GM12865 (cell line): ENCODE measurements at regions not wholly inside any gene's neighbourhood (a gene's known extent, or its start where the extent isn't known, plus 50 kb on each side); places are given as distances from the start of the nearest gene placed in this dataset.

ENCODE experiments used
- DNase-seq: peaks from one replicate; pipeline ENCODE4 v3.0.0; 2010; ENCODE audit warnings: low read depth
- H3K4me3 ChIP-seq: 2 replicates; pipeline ENCODE4 v1.5.1; 2011; ENCODE audit warnings: mild to moderate bottlenecking, low read depth, low read length, control low read depth
- TF ChIP-seq, protein P1 (sequence below): IDR thresholded peaks from 2 replicates; pipeline ENCODE4 v1.5.1; 2011; ENCODE audit warnings: low read length, control low read depth, low read depth, inconsistent platforms; ENCODE audit not compliant: insufficient read depth; ENCODE audit errors: missing control alignments

DNA sequence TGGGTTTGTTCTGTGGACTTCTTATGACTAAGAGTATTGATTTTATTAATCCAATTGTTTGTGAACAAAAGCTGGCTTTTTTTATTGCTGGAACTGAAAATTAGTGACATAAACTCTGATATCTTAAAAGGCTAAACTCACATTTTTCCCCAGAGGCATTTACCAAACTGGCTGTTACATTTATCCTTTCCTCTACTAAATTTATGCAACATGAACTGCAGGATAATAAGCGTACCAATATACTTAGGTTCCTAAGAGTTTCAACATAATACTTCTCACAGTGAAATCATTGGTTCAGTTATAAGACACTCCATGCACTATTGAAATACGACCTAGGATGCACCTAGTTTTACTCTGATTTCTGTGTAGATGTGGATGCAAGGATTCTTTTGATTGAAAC lies 560.8 kb upstream of the WWC1 start:
- no peak for DNase-seq
- TF ChIP-seq, protein P1, sequence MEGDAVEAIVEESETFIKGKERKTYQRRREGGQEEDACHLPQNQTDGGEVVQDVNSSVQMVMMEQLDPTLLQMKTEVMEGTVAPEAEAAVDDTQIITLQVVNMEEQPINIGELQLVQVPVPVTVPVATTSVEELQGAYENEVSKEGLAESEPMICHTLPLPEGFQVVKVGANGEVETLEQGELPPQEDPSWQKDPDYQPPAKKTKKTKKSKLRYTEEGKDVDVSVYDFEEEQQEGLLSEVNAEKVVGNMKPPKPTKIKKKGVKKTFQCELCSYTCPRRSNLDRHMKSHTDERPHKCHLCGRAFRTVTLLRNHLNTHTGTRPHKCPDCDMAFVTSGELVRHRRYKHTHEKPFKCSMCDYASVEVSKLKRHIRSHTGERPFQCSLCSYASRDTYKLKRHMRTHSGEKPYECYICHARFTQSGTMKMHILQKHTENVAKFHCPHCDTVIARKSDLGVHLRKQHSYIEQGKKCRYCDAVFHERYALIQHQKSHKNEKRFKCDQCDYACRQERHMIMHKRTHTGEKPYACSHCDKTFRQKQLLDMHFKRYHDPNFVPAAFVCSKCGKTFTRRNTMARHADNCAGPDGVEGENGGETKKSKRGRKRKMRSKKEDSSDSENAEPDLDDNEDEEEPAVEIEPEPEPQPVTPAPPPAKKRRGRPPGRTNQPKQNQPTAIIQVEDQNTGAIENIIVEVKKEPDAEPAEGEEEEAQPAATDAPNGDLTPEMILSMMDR = no peak
- H3K4me3 ChIP-seq = no peak overlapping the region

DNA sequence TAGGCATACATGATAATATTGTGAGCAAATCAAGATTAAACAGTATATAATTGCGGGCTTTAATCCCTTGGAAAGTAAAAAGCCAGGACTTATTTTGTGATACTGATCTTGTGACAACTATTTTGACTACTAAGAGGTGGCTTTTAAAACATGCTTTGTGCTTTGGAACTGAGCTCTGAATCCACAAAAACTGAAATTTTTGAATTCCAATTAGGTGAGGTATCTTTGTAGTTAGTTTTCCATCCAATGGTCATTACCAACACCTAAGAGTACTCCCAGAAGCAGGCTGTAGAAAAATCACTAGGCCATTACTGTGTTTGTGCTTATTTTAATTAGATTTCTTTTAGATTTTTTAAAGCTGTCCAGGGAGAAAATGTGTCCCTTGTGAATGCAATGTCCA lies 559.5 kb upstream of the WWC1 start:
- TF ChIP-seq, protein P1 = no peak
- no peak overlapping the region for H3K4me3 ChIP-seq

DNA sequence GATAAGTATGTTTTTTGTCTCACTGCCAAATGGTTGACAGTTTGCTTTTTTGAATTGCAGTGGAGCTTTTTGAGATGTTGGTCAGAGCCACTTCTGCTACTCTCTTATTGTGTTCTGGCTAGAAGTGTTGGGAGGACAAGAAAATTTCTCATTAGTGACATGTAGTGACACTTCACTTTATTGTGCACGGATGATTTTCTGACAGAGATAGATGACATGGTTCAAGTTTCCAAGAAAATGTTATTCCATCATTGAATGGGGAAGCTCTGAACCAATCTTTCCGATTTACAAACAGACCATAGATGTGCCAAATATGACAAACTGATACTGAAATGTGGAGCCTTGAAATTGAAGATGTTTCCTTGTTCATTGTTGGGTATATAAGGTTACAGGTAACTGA lies 558.9 kb upstream of the WWC1 start:
- TF ChIP-seq, protein P1 = no peak
- H3K4me3 ChIP-seq = no peak overlapping the region
- DNase-seq = no peak

More for the DNA sequence above, 559.5 kb upstream of the WWC1 start:
- no peak for DNase-seq

DNA sequence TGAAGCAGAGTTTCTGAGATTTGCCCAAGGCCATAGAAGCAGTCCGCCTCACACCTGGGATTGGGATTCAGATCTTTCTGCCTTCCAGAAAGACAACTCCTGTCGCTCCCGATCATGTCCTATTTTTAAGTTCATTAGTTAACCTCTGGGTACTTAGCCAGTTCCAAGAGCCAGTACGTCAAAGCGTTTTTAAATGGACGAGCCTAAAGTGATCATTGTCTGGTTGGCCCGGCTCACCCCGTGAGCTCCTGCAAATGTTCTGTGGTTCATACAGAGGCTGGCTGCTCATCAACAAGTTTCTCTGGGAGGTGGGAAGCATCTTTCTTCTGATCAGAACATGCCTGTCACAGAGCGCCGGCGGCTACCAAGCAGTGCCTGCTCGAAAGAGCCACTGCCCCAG lies 554.5 kb upstream of the WWC1 start:
- H3K4me3 ChIP-seq = no peak overlapping the region
- no peak for DNase-seq
- TF ChIP-seq, protein P1 = no peak

DNA sequence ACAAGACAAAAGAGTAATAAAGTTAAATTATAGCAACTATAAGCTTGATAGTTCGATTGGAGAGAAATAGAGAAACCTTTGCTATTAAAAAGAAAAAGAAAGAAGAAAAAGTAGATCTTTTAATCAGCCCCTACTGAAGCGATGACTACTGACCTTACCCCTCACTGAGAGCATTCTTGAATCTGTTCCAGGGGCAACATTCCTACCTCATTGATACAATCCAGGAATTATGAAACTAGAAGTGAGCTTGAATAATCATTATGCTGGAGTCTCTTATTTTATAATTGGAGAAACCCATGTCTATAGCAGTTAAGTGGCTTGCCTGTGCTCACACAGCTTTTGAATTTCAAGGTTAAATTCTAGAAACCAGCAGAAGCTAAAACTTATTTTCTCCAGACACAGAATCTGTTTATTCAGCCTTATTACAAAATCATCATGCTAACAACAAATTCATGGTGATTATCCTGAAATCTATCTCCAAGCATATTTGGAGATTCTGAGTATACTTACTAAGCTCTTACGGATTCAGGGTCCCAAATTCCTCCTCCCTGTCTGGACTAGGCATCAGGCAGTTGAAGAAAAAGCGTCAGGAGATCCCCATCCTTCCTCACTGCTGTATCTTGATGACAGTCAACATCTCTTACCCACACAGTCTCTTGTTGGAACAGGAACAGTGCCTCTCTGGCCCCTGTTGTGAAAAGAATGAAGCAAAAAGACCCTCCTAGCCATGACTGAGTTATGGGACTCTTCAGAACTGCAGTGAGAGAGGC lies 547.6 kb upstream of the WWC1 start:
- no peak overlapping the region for H3K4me3 ChIP-seq
- TF ChIP-seq, protein P1 = no peak
- DNase-seq = no peak

DNA sequence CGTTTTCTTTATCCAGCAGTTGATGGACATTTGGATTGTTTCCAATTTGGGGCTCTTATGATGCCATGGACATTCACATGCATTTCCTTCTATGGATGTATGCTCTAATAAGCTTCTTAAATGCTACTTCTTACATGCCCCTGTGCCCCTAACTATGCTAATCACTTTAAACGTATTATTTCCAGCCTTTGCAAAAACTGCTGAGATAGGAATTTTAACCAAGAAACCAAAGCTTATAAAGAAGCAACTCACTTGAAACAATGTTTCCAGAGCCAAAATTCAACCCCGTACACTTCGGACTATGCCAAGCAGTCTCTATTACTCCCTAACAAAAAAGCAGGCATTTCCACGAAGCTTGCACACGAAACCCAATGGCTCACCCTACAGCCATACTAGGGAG lies 545.6 kb upstream of the WWC1 start:
- H3K4me3 ChIP-seq = no peak overlapping the region
- TF ChIP-seq, protein P1 = no peak
- no peak for DNase-seq

DNA sequence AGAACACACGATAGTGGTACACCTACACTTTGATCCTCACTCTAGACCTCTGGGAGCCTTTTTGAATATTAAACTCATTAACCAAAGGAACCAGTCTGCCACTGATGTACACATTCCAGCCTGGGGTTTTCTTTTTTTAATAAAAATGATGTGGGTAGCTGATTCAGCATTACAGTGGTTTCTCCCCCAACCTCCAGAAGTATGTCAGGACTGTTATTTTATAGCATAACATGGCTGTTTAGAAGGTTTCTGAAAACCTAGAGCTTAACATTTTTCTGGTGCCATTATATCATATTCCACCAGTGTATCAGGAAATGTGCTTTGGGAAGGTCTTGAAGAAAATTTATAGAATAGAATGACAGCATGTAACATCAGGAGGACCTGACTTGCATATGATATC lies 540.9 kb upstream of the WWC1 start:
- no peak overlapping the region for H3K4me3 ChIP-seq
- TF ChIP-seq, protein P1 = no peak
- no peak for DNase-seq
